Suprapubic skin (tissue), 4 donors: ENCODE measurements at regions not wholly inside any gene's neighbourhood (a gene's known extent, or its start where the extent isn't known, plus 50 kb on each side); places are given as distances from the start of the nearest gene placed in this dataset.

Experiments
- CTCF ChIP-seq, 2 donors: fragments of 200-600 bp in 1 of 2; fragments of 450-650 bp in 1 of 2; sonication (generic) in 1 of 2; IDR thresholded peaks; one replicate each; pipeline ENCODE4 v1.5.1; 2016 to 2019; ENCODE audit warnings: antibody characterized with exemption in 2 of 2, mild to moderate bottlenecking in 1 of 2, moderate library complexity in 1 of 2
- EP300 ChIP-seq: sonication (generic); formaldehyde crosslinking; IDR thresholded peaks from one replicate; pipeline ENCODE4 v1.6.1; 2017; ENCODE audit warnings: antibody characterized with exemption
- POLR2A ChIP-seq, 2 donors: fragments of 450-650 bp; IDR thresholded peaks; one replicate each; pipeline ENCODE4 v1.6.1; 2017; ENCODE audit warnings: antibody characterized with exemption in 2 of 2, mild to moderate bottlenecking in 2 of 2, moderate library complexity in 2 of 2
- POLR2AphosphoS5 ChIP-seq, 3 donors: sonication (generic); formaldehyde crosslinking; IDR thresholded peaks; one replicate each; pipeline ENCODE4 v1.6.1; 2017; ENCODE audit warnings: antibody characterized with exemption in 3 of 3

- no peak for TF ChIP-seq POLR2AphosphoS5 (IDR thresholded peaks at IDR 0.05)
- TF ChIP-seq CTCF (IDR thresholded peaks at IDR 0.05) = no peak
- no peak for TF ChIP-seq POLR2A (IDR thresholded peaks at IDR 0.05)
- no peak for TF ChIP-seq EP300
Measured at GRCh38 chr4:161203865-161204264, 959.9 kb downstream of the FSTL5 start.
